ENCODE measurements at regions not wholly inside any gene's neighbourhood (a gene's known extent, or its start where the extent isn't known, plus 50 kb on each side); places are given as distances from the start of the nearest gene placed in this dataset.

DNA sequence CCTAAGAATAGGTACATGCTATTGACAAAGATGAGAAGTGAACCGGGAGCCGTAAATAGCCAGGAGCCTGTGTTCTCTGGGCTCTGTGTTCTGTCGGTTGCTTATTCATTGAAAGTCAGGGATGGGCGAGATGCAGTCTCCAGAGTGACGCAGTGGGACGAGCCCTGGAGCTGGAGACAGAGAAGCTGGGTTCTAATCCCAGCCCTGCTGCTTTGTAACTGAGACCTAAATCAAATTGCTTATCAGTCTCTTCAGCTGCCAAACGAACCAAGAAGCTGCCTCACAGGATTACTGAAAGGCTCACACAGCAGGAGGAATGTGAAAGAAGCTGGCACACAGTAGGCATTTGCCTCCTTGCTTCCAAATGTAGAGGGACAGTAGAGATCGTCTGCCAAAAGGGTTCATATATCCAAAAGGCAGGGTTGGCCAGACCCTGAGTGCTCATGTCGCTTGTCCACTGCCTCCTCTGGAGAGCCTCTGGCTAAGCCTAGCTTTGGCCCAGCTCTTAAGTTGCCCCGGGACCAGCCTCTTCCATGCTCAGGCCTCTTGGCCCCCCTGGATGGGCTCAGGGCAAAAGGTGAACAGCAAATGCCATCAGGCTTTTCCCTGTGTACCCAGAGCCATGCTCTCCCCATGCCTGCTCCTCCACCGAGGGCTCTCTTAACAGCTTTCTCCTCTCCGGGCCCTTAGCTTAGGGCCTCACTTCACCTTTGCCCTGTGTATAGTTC lies 134.2 kb upstream of the IPO9 start:
- ChIA-PET CTCF (interaction anchor here (0.5 to 0.7 kb wide), 2 partner anchors 92 to 106 kb away, joined by 3 to 5 read pairs; no protein-coding TSS in a partner anchor), POLR2A (no interaction called here)
- no TSS peak for BruUV-seq (replicated peaks)
- no peak for ATAC-seq
- H3K4me1 ChIP-seq (ENCODE audit: control insufficient read depth, insufficient read depth, low read length), result peaks cover 6% of the 10 kb centered on the region; the same call in 1 of the 2 replicates
- no peak overlapping the region for H3K4me3 ChIP-seq (ENCODE audit: low read depth in 2 of 2, low read length in 2 of 2)
- intact Hi-C loops (cut with micrococcal nuclease; ENCODE audit: unreplicated experiment), result no loop called here
- H3K27me3 ChIP-seq (ENCODE audit: control insufficient read depth, insufficient read depth, low read length), result no peaks in the 10 kb centered on the region
- TF ChIP-seq POLR2AphosphoS5 (IDR thresholded peaks at IDR 0.05; ENCODE audit: low read depth, low read length) (no peak), SIN3A (IDR thresholded peaks at IDR 0.05; ENCODE audit: borderline replicate concordance, insufficient read depth, low read depth, low read length) (no peak), TCF7L2 (IDR thresholded peaks at IDR 0.05; ENCODE audit: low read depth, low read length) (no peak)
- TF ChIP-seq, protein P1, sequence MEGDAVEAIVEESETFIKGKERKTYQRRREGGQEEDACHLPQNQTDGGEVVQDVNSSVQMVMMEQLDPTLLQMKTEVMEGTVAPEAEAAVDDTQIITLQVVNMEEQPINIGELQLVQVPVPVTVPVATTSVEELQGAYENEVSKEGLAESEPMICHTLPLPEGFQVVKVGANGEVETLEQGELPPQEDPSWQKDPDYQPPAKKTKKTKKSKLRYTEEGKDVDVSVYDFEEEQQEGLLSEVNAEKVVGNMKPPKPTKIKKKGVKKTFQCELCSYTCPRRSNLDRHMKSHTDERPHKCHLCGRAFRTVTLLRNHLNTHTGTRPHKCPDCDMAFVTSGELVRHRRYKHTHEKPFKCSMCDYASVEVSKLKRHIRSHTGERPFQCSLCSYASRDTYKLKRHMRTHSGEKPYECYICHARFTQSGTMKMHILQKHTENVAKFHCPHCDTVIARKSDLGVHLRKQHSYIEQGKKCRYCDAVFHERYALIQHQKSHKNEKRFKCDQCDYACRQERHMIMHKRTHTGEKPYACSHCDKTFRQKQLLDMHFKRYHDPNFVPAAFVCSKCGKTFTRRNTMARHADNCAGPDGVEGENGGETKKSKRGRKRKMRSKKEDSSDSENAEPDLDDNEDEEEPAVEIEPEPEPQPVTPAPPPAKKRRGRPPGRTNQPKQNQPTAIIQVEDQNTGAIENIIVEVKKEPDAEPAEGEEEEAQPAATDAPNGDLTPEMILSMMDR (IDR thresholded peaks at IDR 0.05), result no peak
- TF ChIP-seq, protein P2, sequence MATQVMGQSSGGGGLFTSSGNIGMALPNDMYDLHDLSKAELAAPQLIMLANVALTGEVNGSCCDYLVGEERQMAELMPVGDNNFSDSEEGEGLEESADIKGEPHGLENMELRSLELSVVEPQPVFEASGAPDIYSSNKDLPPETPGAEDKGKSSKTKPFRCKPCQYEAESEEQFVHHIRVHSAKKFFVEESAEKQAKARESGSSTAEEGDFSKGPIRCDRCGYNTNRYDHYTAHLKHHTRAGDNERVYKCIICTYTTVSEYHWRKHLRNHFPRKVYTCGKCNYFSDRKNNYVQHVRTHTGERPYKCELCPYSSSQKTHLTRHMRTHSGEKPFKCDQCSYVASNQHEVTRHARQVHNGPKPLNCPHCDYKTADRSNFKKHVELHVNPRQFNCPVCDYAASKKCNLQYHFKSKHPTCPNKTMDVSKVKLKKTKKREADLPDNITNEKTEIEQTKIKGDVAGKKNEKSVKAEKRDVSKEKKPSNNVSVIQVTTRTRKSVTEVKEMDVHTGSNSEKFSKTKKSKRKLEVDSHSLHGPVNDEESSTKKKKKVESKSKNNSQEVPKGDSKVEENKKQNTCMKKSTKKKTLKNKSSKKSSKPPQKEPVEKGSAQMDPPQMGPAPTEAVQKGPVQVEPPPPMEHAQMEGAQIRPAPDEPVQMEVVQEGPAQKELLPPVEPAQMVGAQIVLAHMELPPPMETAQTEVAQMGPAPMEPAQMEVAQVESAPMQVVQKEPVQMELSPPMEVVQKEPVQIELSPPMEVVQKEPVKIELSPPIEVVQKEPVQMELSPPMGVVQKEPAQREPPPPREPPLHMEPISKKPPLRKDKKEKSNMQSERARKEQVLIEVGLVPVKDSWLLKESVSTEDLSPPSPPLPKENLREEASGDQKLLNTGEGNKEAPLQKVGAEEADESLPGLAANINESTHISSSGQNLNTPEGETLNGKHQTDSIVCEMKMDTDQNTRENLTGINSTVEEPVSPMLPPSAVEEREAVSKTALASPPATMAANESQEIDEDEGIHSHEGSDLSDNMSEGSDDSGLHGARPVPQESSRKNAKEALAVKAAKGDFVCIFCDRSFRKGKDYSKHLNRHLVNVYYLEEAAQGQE (IDR thresholded peaks at IDR 0.05; ENCODE audit: insufficient read depth in 1 of 2, low read depth in 2 of 2, low read length in 1 of 2), result no peak
- H3K9me3 ChIP-seq (ENCODE audit: control insufficient read depth, insufficient read depth, low read depth, low read length), result no peaks in the 10 kb centered on the region
- H3K27ac ChIP-seq (ENCODE audit: low read length), result no peak overlapping the region
- DNase-seq (ENCODE audit: low read depth, low spot score), result no peak
- in situ Hi-C loops (cut with HindIII; ENCODE audit: low pct_unique_long_range_greater_than_20kb, low sequenced_read_pairs), result no loop called here
- no peaks in the 10 kb centered on the region for H3K36me3 ChIP-seq (ENCODE audit: control insufficient read depth, insufficient read depth, low read length)

DNA sequence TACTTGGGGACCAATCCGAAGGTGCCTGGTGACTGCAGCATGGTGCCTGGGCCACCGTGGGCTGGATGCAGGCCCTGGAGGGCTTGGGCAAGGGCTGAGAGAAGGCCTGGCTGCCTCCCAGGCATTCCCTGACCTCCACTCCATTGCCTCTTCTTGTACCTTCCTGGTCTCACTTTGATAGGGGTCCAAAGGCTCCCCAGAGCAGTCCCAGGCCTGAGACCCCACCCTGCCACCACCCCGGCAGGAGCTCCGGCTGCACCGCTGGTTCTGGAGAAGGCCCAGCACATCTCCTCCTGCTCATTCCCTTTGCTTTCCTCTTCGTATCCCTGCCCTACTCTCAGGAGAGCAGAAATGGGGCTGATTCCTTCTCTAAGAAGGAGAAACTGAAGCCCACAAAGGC lies 133.3 kb upstream of the IPO9 start:
- CTCF ChIA-PET, result no interaction called here
- no peak for TF ChIP-seq SIN3A (IDR thresholded peaks at IDR 0.05; ENCODE audit: borderline replicate concordance, insufficient read depth, low read depth, low read length)
- no peak for TF ChIP-seq TCF7L2 (IDR thresholded peaks at IDR 0.05; ENCODE audit: low read depth, low read length)
- TF ChIP-seq, protein P2 (IDR thresholded peaks at IDR 0.05; ENCODE audit: insufficient read depth in 1 of 2, low read depth in 2 of 2, low read length in 1 of 2), result no peak
- no peak for TF ChIP-seq POLR2AphosphoS5 (IDR thresholded peaks at IDR 0.05; ENCODE audit: low read depth, low read length)
- TF ChIP-seq, protein P1 (IDR thresholded peaks at IDR 0.05), result no peak
- Histone ChIP-seq H3K36me3 (ENCODE audit: control insufficient read depth, insufficient read depth, low read length) (no peaks in the 10 kb centered on the region), H3K27ac (ENCODE audit: low read length) (no peak overlapping the region), H3K27me3 (ENCODE audit: control insufficient read depth, insufficient read depth, low read length) (no peaks in the 10 kb centered on the region), H3K9me3 (ENCODE audit: control insufficient read depth, insufficient read depth, low read depth, low read length) (no peaks in the 10 kb centered on the region), H3K4me3 (ENCODE audit: low read depth in 2 of 2, low read length in 2 of 2) (no peak overlapping the region), H3K4me1 (ENCODE audit: control insufficient read depth, insufficient read depth, low read length) (peaks cover 6% of the 10 kb centered on the region; the same call in 1 of the 2 replicates)
- intact Hi-C loops (cut with micrococcal nuclease; ENCODE audit: unreplicated experiment) (no loop called here), in situ Hi-C loops (cut with HindIII; ENCODE audit: low pct_unique_long_range_greater_than_20kb, low sequenced_read_pairs) (no loop called here)
- DNase-seq (ENCODE audit: low read depth, low spot score) (no peak), ATAC-seq (0 out of 2 replicates have a peak, but pooled peaks have one; percentile 13)
- POLR2A ChIA-PET, result no interaction called here
- BruUV-seq (replicated peaks), result no TSS peak
